K562 (cell line): ENCODE measurements at regions not wholly inside any gene's neighbourhood (a gene's known extent, or its start where the extent isn't known, plus 50 kb on each side); places are given as distances from the start of the nearest gene placed in this dataset.

Experiments used
- ATAC-seq: fragments of 200-7000 bp; cut with Tn5 transposase; 3 replicates; pipeline ENCODE4 v1.9.1; 2020; ENCODE audit warnings: moderate library complexity
- BruUV-seq: library from RNA; stranded (reverse); fragments of 400-500 nt; replicated peaks from 2 replicates; lab custom pipeline; 2021; lab: Mats Ljungman, UMichigan
- CTCF ChIA-PET: fragments of 300-600 bp; formaldehyde crosslinking; extraction: SDS; loops from one replicate; lab custom pipeline; 2021; ENCODE audit warnings: low intra/inter-chr PET ratio; lab: Yijun Ruan, JAX
- POLR2A ChIA-PET: fragments of 300-600, 350-650 bp; sonication (Branson Sonifier 250); formaldehyde crosslinking; extraction: SDS; loops from one replicate; lab custom pipeline; 2021; ENCODE audit warnings: antibody characterized with exemption, inconsistent platforms; lab: Yijun Ruan, JAX
- DNase-seq, 4 experiments: peaks; one replicate each; pipeline versions ENCODE4 v3.0.0 to v3.0.0-alpha.2; 2011 to 2018; ENCODE audit warnings: low spot score in 3 of 4, mixed read lengths in 3 of 4; ENCODE audit errors: extremely low read depth in 1 of 4
- FAIRE-seq: peaks from 2 replicates; lab custom pipeline; 2011; peaks lifted over from hg19 to GRCh38; lab: Jason Lieb, UNC
- H2AFZ ChIP-seq: 2 replicates; pipeline ENCODE4 v1.6.0; 2011; ENCODE audit warnings: low read depth, low read length, control low read depth, inconsistent platforms
- H3K27ac ChIP-seq: fragments of 200-600 bp; 3 replicates; pipeline ENCODE4 v1.8.0; 2011; ENCODE audit warnings: low read depth, mild to moderate bottlenecking, control low read depth, inconsistent platforms, low read length, moderate library complexity, mixed read lengths; ENCODE audit errors: extremely low read depth
- H3K27me3 ChIP-seq, 2 experiments: fragments of 300-600 bp in 1 of 2; 2 replicates in 1 of 2; 3 replicates in 1 of 2; pipeline versions ENCODE4 v1.6.0 to v1.8.0; 2011; ENCODE audit warnings: inconsistent platforms in 2 of 2, low read length in 2 of 2, mild to moderate bottlenecking in 1 of 2, mixed read lengths in 1 of 2, moderate library complexity in 1 of 2; ENCODE audit not compliant: control insufficient read depth in 2 of 2, insufficient read depth in 2 of 2
- H3K36me3 ChIP-seq: fragments of 300-600 bp; 3 replicates; pipeline ENCODE4 v1.8.0; 2011; ENCODE audit warnings: mild to moderate bottlenecking, low read length, inconsistent platforms; ENCODE audit not compliant: control insufficient read depth, insufficient read depth
- H3K4me1 ChIP-seq, 2 experiments: fragments of 200-600 bp in 1 of 2; replicated peaks in 1 of 2; 2 replicates in 1 of 2; 3 replicates in 1 of 2; pipeline versions ENCODE4 v1.5.1 to v1.8.0; 2011; ENCODE audit warnings: inconsistent platforms in 2 of 2, low read length in 2 of 2, mild to moderate bottlenecking in 1 of 2, mixed read lengths in 1 of 2, moderate library complexity in 1 of 2; ENCODE audit not compliant: control insufficient read depth in 2 of 2, insufficient read depth in 2 of 2
- H3K4me2 ChIP-seq: 2 replicates; pipeline ENCODE4 v1.6.1; 2011; ENCODE audit warnings: low read length, control low read depth, inconsistent platforms, mixed read lengths; ENCODE audit not compliant: insufficient read depth
- H3K4me3 ChIP-seq: fragments of 200-600 bp; sonication (generic), shearing (Covaris generic); 2 replicates; pipeline ENCODE4 v1.5.1; 2016; ENCODE audit warnings: control low read depth, inconsistent platforms
- H3K79me2 ChIP-seq: fragments of 200-600 bp; 3 replicates; pipeline ENCODE4 v1.8.0; 2011; ENCODE audit warnings: low read length, inconsistent platforms; ENCODE audit not compliant: control insufficient read depth, insufficient read depth
- H3K9ac ChIP-seq, 2 experiments: 2 replicates each; pipeline versions ENCODE4 v1.6.0 to v1.6.1; 2011; ENCODE audit warnings: low read depth in 2 of 2, low read length in 2 of 2, control low read depth in 1 of 2, inconsistent platforms in 1 of 2, mild to moderate bottlenecking in 1 of 2, mixed read lengths in 1 of 2; ENCODE audit not compliant: insufficient read depth in 1 of 2
- H3K9me1 ChIP-seq: one replicate; pipeline ENCODE4 v1.6.0; 2011; ENCODE audit warnings: inconsistent platforms, mild to moderate bottlenecking, low read length, moderate library complexity; ENCODE audit not compliant: control insufficient read depth, insufficient read depth
- H3K9me3 ChIP-seq: replicated peaks from 2 replicates; pipeline ENCODE4 v1.5.1; 2011; ENCODE audit warnings: low read depth, low read length, inconsistent platforms; ENCODE audit not compliant: control insufficient read depth, insufficient read depth
- H4K20me1 ChIP-seq: replicated peaks from 2 replicates; pipeline ENCODE4 v1.6.1; 2011; ENCODE audit warnings: low read length, inconsistent platforms, mixed read lengths; ENCODE audit not compliant: control insufficient read depth, insufficient read depth
- ARHGAP35 ChIP-seq: fragments of 450-650 bp; IDR thresholded peaks from 2 replicates; pipeline ENCODE4 v1.6.1; 2018; ENCODE audit not compliant: partially characterized antibody
- CREM ChIP-seq: IDR thresholded peaks from 2 replicates; pipeline ENCODE4 v1.6.1; 2014; ENCODE audit warnings: antibody characterized with exemption, low read depth
- DIDO1 ChIP-seq: fragments of 450-650 bp; IDR thresholded peaks from 2 replicates; pipeline ENCODE4 v1.6.1; 2016; ENCODE audit warnings: low read depth, missing biosample characterization, missing genetic modification characterization
- E2F8 ChIP-seq: fragments of 450-650 bp; IDR thresholded peaks from 2 replicates; pipeline ENCODE4 v1.7.1; 2018; ENCODE audit warnings: mild to moderate bottlenecking, low read depth; ENCODE audit not compliant: partially characterized antibody
- MCM7 ChIP-seq, 2 experiments: fragments of 450-650 bp; IDR thresholded peaks; 2 replicates each; pipeline ENCODE4 v1.6.1; 2016 to 2018
- NR4A1 ChIP-seq, 2 experiments: fragments of 250-450 bp in 1 of 2; fragments of 450-650 bp in 1 of 2; sonication (Bioruptor Pico) in 1 of 2; IDR thresholded peaks; 2 replicates each; pipeline versions ENCODE4 v1.4.0 to v1.6.1; 2016 to 2020; ENCODE audit warnings: mild to moderate bottlenecking in 2 of 2, missing compliant biosample characterization in 1 of 2, missing genetic modification characterization in 1 of 2, moderate library complexity in 1 of 2
- TEAD2 ChIP-seq: fragments of 450-650 bp; IDR thresholded peaks from 2 replicates; pipeline ENCODE4 v1.6.1; 2016; ENCODE audit warnings: missing genetic modification characterization, control low read depth, missing compliant biosample characterization
- ZNF512 ChIP-seq: IDR thresholded peaks from 2 replicates; pipeline ENCODE4 v1.6.1; 2016; ENCODE audit warnings: missing genetic modification characterization, missing compliant biosample characterization
- WGBS: fragments of 100-300 bp; shearing (Covaris generic); methylation state at CpG from one replicate; pipeline ENCODE4 v1.1.6; 2016; ENCODE audit warnings: low coverage, mixed read lengths; ENCODE audit not compliant: insufficient coverage; ENCODE audit errors: missing lambda C conversion rate; 5-methylcytosine and 5-hydroxymethylcytosine counted together
- in situ Hi-C: fragments of 300-500 bp; cut with MboI; formaldehyde crosslinking; loops from 4 replicates; pipeline ENCODE4 v1.15.0; 2018; ENCODE audit warnings: inconsistent platforms, mixed read lengths
- intact Hi-C: fragments of 100-400 bp; cut with micrococcal nuclease; formaldehyde crosslinking; loops from 2 replicates; pipeline ENCODE4 v1.14.2; 2022

GRCh38 chr6:135114355-135115145 is 59.9 kb upstream of the HBS1L start:
- Histone ChIP-seq H3K4me2 (no peak overlapping the region), H3K36me3 (no peaks in the 10 kb centered on the region), H3K9me1 (no peaks in the 10 kb centered on the region), H3K27me3 (no peaks in the 10 kb centered on the region), H3K27ac (no peak overlapping the region), H3K4me3 (no peak overlapping the region), H4K20me1 (no peaks in the 10 kb centered on the region), H2AFZ (no peak overlapping the region), H3K4me1 (peaks cover 7 to 21% of the 10 kb centered on the region in 2 experiments; a peak in 4 of 5 replicates), H3K79me2 (no peaks in the 10 kb centered on the region), H3K9ac (no peak overlapping the region), H3K9me3 (no peaks in the 10 kb centered on the region; the same call in 1 of the 2 replicates)
- in situ Hi-C loops, result no loop called here
- FAIRE-seq (no peak), ATAC-seq (no peak), DNase-seq (no peak)
- TF ChIP-seq E2F8 (no peak), CREM (no peak), ARHGAP35 (no peak), TEAD2 (tag) (no peak), NR4A1 (CRISPR knock-in tag; IDR thresholded peaks at IDR 0.05) (no peak), NR4A1 (tag; IDR thresholded peaks at IDR 0.05) (no peak), MCM7 (IDR thresholded peaks at IDR 0.05) (no peak), DIDO1 (tag) (no peak), ZNF512 (tag) (no peak)
- intact Hi-C loops, result no loop called here
- BruUV-seq, result no TSS peak
- POLR2A ChIA-PET, result interaction anchor here (1.3 kb wide), 1 partner anchor 8 kb away, joined by 3 read pairs; no protein-coding TSS in a partner anchor
- CTCF ChIA-PET, result no interaction called here
- 80% methylated on average over 11 of the region's 11 CpGs for WGBS
